ENCODE measurements at regions not wholly inside any gene's neighbourhood (a gene's known extent, or its start where the extent isn't known, plus 50 kb on each side); places are given as distances from the start of the nearest gene placed in this dataset.

DNA sequence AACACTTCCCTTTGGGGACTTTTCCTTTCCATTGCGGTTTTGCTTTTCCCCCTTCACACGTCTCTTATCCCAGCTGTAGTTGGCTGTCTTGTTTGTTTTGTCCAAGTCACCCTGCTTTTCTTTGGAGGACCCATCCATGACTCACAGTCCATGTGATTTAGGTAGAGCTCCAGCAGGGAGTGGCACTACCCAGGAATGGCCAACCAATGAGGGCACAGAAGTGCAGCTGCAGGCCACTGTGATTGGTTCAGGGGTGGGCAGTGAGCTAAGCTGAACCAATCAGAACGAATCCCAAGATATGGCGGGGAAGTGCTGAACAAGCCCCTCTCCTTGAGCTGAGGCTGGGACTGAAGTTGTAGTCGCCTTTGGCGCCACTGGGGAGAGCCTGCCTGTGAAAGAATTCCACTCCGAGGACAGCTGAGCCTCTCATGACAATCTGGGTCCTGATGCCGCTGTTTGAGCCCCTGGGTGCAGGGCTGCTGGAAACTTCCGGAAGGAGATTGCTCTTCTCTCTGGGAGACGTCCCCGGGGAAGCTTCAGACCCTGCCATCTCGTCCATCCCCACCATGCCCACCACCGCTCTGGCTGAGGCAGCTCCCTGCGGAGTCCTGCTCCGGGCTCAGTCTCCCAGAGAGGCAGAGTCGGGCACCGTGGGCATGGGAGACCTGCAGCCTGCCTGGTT lies 62.9 kb upstream of the URI1 start:
- Histone ChIP-seq H3K4me3 (ENCODE audit: low read length) (no peak overlapping the region), H3K27ac (ENCODE audit: low read depth in 1 of 2, low read length in 2 of 2) (no peak overlapping the region), H3K36me3 (ENCODE audit: insufficient read depth, low read length) (no peaks in the 10 kb centered on the region), H3K4me1 (ENCODE audit: insufficient read depth, low read length) (no peaks in the 10 kb centered on the region), H3K9me3 (ENCODE audit: control insufficient read depth in 1 of 2, insufficient read depth in 1 of 2, low read length in 2 of 2) (no peaks in the 10 kb centered on the region), H3K27me3 (ENCODE audit: control insufficient read depth in 1 of 2, insufficient read depth in 2 of 2, low read length in 2 of 2) (peaks cover 8 to 15% of the 10 kb centered on the region in 2 experiments)
- Mint-ChIP-seq H3K4me3 (no peak overlapping the region), H3K27me3 (peaks cover 42% of the 10 kb centered on the region), H3K4me1 (ENCODE audit: low read depth) (no peaks in the 10 kb centered on the region), H3K36me3 (ENCODE audit: low read depth) (no peaks in the 10 kb centered on the region), H3K9me3 (no peaks in the 10 kb centered on the region), H3K27ac (no peak overlapping the region)
- no peak for ATAC-seq (ENCODE audit: poor library complexity)
- DNase-seq = no peak
- intact Hi-C loops (cut with DNase I, micrococcal nuclease) = loop anchor here in 1 of 2 experiments (10.0 kb wide), 1 partner anchor 264 kb away; no protein-coding TSS in a partner anchor
- POLR2A ChIA-PET = no interaction called here
- CTCF ChIA-PET = interaction anchor here (0.9 kb wide), 1 partner anchor 119 kb away, joined by 3 read pairs; no protein-coding TSS in a partner anchor
- TF ChIP-seq, protein P1, sequence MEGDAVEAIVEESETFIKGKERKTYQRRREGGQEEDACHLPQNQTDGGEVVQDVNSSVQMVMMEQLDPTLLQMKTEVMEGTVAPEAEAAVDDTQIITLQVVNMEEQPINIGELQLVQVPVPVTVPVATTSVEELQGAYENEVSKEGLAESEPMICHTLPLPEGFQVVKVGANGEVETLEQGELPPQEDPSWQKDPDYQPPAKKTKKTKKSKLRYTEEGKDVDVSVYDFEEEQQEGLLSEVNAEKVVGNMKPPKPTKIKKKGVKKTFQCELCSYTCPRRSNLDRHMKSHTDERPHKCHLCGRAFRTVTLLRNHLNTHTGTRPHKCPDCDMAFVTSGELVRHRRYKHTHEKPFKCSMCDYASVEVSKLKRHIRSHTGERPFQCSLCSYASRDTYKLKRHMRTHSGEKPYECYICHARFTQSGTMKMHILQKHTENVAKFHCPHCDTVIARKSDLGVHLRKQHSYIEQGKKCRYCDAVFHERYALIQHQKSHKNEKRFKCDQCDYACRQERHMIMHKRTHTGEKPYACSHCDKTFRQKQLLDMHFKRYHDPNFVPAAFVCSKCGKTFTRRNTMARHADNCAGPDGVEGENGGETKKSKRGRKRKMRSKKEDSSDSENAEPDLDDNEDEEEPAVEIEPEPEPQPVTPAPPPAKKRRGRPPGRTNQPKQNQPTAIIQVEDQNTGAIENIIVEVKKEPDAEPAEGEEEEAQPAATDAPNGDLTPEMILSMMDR (IDR thresholded peaks at IDR 0.05) = no peak

DNA sequence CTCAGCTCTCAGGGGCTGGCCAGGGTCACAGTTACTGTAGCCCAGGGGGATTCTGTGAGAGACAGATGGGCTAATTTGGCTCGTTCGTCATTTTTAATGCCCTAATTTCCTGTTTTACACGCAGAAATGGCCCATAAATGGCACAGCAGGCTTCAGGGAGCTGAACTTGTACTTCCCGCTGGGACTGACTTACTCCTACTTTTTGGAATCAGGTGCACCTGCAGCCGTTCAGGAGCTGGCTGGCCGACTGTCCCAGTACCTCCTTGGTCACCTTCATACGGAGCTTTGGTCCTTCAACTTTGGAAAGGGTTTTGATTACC lies 62.4 kb upstream of the URI1 start:
- POLR2A ChIA-PET = no interaction called here
- no peak overlapping the region for H3K27ac Mint-ChIP-seq
- H3K27me3 Mint-ChIP-seq = peaks cover 41% of the 10 kb centered on the region
- Histone ChIP-seq H3K27me3 (ENCODE audit: control insufficient read depth in 1 of 2, insufficient read depth in 2 of 2, low read length in 2 of 2) (peaks cover 4 to 11% of the 10 kb centered on the region in 2 experiments), H3K36me3 (ENCODE audit: insufficient read depth, low read length) (no peaks in the 10 kb centered on the region), H3K27ac (ENCODE audit: low read depth in 1 of 2, low read length in 2 of 2) (no peak overlapping the region), H3K4me1 (ENCODE audit: insufficient read depth, low read length) (no peaks in the 10 kb centered on the region), H3K4me3 (ENCODE audit: low read length) (no peak overlapping the region), H3K9me3 (ENCODE audit: control insufficient read depth in 1 of 2, insufficient read depth in 1 of 2, low read length in 2 of 2) (no peaks in the 10 kb centered on the region)
- intact Hi-C loops (cut with DNase I, micrococcal nuclease) = loop anchor here in 1 of 2 experiments (10.0 kb wide), 1 partner anchor 265 kb away; no protein-coding TSS in a partner anchor
- CTCF ChIA-PET = interaction anchor here (0.9 kb wide), 1 partner anchor 120 kb away, joined by 3 read pairs; no protein-coding TSS in a partner anchor
- no peaks in the 10 kb centered on the region for H3K4me1 Mint-ChIP-seq (ENCODE audit: low read depth)
- no peaks in the 10 kb centered on the region for H3K9me3 Mint-ChIP-seq
- no peak for DNase-seq
- TF ChIP-seq, protein P1 (IDR thresholded peaks at IDR 0.05) = no peak
- H3K36me3 Mint-ChIP-seq (ENCODE audit: low read depth) = no peaks in the 10 kb centered on the region
- no peak for ATAC-seq (ENCODE audit: poor library complexity)
- H3K4me3 Mint-ChIP-seq = no peak overlapping the region

DNA sequence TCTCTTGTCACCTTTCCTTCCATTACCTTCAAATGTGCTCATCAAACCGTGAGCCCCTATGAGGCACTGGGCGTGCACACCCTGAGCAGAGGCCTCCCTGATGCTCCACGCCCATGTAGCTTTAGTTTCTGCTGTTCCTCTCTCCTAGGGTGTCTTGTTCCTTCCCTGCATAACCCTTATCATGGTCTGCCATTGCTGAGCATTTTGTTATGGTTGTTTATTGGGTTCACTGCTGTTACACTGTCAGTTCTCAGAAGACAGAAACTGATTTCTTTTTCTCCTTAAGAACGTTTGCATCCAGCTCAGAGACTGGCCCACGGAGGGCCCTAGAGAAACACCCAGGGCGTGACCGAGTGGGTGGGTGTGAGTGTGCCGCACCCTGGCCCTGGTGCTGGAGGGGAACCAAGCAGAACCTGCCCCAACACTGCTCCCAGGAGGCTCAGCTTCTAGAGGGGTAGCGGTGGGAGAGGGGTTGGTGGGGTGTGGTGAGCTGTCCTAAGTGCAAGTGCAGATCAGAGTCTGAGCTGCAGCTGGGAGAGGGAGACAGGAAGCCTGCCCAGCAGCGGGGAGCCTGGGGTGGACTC lies 61.4 kb upstream of the URI1 start:
- H3K27ac ChIP-seq (ENCODE audit: low read depth in 1 of 2, low read length in 2 of 2) = no peak overlapping the region
- DNase-seq (no peak), ATAC-seq (ENCODE audit: poor library complexity) (no peak)
- H3K27me3 Mint-ChIP-seq = peaks cover 34% of the 10 kb centered on the region
- ChIA-PET CTCF (interaction anchor here (0.8 kb wide), 1 partner anchor 121 kb away, joined by 3 read pairs; no protein-coding TSS in a partner anchor), POLR2A (no interaction called here)
- no peaks in the 10 kb centered on the region for H3K9me3 Mint-ChIP-seq
- H3K4me3 Mint-ChIP-seq = no peak overlapping the region
- no peaks in the 10 kb centered on the region for H3K9me3 ChIP-seq (ENCODE audit: control insufficient read depth in 1 of 2, insufficient read depth in 1 of 2, low read length in 2 of 2)
- no peaks in the 10 kb centered on the region for H3K4me1 Mint-ChIP-seq (ENCODE audit: low read depth)
- TF ChIP-seq, protein P1 (IDR thresholded peaks at IDR 0.05) = no peak
- H3K27me3 ChIP-seq (ENCODE audit: control insufficient read depth in 1 of 2, insufficient read depth in 2 of 2, low read length in 2 of 2) = peaks cover 0 to 11% of the 10 kb centered on the region in 2 experiments
- H3K4me1 ChIP-seq (ENCODE audit: insufficient read depth, low read length) = no peaks in the 10 kb centered on the region
- no peak overlapping the region for H3K27ac Mint-ChIP-seq
- no peaks in the 10 kb centered on the region for H3K36me3 ChIP-seq (ENCODE audit: insufficient read depth, low read length)
- no peak overlapping the region for H3K4me3 ChIP-seq (ENCODE audit: low read length)
- intact Hi-C loops (cut with DNase I, micrococcal nuclease) = no loop called here
- no peaks in the 10 kb centered on the region for H3K36me3 Mint-ChIP-seq (ENCODE audit: low read depth)
